Testis (tissue), 2 donors: ENCODE measurements at regions not wholly inside any gene's neighbourhood (a gene's known extent, or its start where the extent isn't known, plus 50 kb on each side); places are given as distances from the start of the nearest gene placed in this dataset.

Source experiments
- POLR2A ChIP-seq: fragments of 450-650 bp; IDR thresholded peaks from one replicate; pipeline ENCODE4 v1.6.1; 2017; ENCODE audit warnings: antibody characterized with exemption, mild to moderate bottlenecking, moderate library complexity
- TF ChIP-seq, protein P1 (sequence below), 3 experiments: fragments of 450-650 bp in 2 of 3; fragments of 200-600 bp in 1 of 3; sonication (generic) in 1 of 3; IDR thresholded peaks; one replicate each; pipeline ENCODE4 v1.5.1; 2016 to 2019; ENCODE audit warnings: antibody characterized with exemption in 3 of 3, mild to moderate bottlenecking in 2 of 3, moderate library complexity in 1 of 3

DNA sequence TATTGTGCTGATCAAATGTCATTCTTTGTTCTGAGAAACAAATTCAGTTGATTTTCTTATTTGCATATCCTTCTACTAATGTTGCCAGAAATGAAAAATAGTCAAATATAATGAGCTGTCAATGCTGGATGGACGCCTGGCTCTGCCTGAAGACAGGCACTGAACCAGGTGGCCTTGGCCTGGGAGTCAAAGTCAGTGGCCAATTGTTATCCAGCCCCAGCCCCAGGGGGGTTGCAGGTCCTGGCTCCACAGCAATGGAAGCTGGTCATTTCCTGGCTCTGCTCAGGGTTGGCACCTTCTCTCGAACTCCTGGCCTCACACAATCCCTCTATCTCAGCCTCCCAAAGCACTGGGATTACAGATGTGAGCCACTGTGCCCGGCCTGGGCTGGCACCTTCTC, 176.8 kb upstream of the GLI2 start:
- TF ChIP-seq, protein P1, sequence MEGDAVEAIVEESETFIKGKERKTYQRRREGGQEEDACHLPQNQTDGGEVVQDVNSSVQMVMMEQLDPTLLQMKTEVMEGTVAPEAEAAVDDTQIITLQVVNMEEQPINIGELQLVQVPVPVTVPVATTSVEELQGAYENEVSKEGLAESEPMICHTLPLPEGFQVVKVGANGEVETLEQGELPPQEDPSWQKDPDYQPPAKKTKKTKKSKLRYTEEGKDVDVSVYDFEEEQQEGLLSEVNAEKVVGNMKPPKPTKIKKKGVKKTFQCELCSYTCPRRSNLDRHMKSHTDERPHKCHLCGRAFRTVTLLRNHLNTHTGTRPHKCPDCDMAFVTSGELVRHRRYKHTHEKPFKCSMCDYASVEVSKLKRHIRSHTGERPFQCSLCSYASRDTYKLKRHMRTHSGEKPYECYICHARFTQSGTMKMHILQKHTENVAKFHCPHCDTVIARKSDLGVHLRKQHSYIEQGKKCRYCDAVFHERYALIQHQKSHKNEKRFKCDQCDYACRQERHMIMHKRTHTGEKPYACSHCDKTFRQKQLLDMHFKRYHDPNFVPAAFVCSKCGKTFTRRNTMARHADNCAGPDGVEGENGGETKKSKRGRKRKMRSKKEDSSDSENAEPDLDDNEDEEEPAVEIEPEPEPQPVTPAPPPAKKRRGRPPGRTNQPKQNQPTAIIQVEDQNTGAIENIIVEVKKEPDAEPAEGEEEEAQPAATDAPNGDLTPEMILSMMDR (IDR thresholded peaks at IDR 0.05): no peak
- no peak for TF ChIP-seq POLR2A
